Stimulated activated CD4-positive, alpha-beta T cell treated with anti-CD3 and anti-CD28 coated beads, Interleukin-15, amount 100 ng/mL, for 48 hours (primary cell): ENCODE measurements at regions not wholly inside any gene's neighbourhood (a gene's known extent, or its start where the extent isn't known, plus 50 kb on each side); places are given as distances from the start of the nearest gene placed in this dataset.

Experiments
- DNase-seq, 2 donors: peaks; one replicate each; pipeline ENCODE4 v3.0.0-alpha.2; 2020; ENCODE audit warnings: low read depth in 2 of 2

DNA sequence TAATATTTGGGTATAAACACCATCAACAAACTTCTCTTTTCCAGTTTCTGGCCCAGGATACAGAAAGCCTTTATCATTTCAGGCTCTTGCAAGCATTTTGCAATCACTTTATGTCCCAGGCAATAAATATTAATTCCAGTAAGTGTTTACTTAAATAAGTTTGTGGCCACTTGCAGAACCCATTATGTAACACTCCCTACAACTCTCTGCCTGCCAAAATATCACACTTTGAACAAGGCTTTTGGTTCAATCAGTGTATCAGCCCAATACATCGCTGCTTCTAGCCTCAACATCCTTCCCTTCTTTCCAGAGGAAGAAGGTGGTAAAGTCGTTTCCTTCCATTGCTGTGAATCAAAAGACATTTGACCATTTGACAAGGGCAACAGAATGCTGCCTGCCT lies 203.0 kb upstream of the USP25 start:
- DNase-seq: no peak

DNA sequence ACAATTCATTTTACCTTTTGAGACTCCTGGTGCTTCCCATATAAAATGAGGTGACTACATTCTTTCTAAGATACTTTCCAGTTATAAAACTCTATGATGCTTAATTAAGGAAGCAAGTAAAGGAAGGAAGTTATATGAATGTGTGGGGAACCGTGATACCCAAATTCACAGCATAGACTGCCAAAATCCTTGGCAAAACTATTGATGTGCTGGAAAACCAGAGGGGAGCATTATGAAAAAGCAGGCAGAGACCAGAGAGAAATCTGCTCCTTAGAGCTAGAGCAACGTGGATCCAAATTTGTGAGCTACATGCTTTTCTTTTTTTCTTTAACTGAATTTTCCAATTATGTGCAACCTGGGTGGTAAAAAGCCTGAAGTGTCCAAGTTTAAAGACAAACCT lies 201.4 kb upstream of the USP25 start:
- DNase-seq: no peak

DNA sequence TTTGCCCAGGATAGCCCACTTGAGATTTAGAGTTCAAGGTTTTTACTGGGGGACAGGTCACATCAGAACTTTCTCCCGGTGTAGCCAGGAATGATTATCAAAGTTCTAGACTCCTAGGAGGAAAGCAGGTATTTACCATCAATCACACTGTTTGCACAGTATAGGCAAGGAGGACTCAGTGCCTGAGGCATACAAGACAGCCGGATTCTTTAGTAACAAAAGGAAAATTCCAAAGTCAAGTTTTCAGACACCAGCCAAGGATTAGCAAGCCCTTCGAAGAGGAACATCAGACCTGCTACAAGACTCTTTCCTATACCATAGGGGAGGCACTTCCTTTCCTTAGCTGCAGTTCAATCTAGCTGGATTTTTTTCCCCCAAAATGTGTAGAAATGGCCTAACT lies 197.8 kb upstream of the USP25 start:
- DNase-seq: no peak

DNA sequence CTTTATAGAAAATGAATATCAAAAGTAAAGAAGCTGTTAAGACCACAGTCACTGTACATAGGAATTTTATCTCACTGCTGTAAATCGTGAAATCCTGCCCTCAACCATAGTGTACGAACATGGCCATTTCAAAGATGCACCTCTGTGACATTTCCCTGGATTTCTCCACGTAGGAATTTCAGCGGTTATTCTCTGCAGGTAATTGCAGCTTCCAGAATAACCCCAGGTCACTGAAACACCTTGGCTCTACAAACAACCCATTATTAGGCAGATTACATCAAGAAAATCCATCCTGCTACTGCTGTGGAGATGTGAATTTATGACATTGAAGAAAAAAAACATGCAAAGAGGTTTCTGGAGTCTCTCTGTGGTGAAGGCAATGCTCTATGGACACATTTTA lies 196.2 kb upstream of the USP25 start:
- no peak for DNase-seq

DNA sequence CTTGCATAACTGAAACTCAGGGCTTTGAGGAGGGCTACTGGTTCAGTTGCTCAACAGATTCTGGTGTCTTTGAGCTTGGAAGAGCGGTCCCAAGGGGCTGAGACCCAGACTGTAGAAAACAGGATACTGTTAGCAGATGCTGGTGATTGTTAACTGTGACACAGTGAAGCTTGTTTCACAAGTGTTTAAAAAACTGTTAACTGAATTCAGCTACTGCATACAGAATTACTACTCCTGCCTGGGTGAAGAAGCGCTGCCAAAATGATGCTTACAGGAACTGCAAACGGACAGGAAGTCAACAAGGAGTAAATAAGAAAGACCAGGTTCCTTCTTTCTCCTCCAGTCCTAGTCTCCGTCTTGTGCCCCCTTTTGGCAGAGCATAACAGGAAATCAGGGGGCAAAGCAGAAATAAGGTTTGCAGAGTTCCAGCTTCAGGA lies 195.3 kb upstream of the USP25 start:
- DNase-seq: no peak

DNA sequence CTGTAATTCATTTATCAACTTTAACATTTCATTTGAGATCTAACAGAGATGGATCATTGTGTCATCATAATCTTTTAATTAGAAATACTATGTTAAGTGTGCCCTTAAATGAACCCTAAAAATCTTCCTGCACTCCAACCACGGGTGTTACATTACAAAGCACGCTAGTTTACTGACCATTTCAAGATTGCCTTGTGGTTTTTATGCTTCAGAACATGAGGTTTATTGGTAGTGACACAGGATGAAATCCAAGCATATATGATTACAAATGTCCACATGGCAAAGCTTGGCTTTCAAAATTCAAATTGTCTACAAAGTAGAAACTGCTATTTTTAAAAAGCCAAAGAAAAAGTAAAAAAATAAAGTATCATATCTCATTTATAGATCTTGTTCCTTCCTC lies 190.4 kb upstream of the USP25 start:
- DNase-seq: no peak

DNA sequence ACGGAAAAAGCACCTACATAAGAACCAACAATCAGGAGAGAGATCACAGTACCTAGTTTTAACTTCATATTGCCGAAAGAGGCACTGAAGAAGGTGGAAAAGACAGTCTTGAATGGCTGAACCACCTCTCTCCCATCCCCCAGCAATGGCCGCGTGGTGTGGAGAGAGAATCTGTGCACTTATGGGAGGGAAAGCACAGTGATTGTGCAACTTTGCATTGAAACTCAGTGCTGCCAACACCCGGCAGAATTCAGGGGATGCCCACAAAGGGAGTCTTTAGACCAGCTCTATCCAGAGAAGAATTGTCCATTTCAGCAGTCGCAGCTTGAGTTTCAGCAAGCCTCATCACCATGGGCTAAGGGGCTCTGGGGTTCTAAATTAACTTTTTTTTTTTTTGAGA lies 186.3 kb upstream of the USP25 start:
- DNase-seq: no peak

DNA sequence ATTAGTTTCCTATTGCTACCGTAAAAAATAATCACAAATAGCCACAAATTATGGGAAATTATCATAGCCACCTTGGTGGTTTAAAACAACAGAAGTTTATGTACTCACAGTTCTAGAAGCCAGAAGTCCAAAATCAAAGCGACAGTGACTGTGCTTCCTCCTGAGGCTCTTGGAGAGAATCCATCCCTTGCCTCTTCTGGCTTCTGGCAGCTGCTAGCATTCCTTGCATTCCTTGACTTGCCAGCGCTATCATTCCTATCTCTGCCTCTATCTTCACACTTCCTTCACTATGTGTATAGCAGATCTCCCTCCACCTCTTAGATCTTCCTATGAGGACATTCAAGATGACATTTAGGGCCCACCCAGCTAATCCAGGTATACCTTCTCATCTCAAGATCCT lies 180.1 kb upstream of the USP25 start:
- no peak for DNase-seq

DNA sequence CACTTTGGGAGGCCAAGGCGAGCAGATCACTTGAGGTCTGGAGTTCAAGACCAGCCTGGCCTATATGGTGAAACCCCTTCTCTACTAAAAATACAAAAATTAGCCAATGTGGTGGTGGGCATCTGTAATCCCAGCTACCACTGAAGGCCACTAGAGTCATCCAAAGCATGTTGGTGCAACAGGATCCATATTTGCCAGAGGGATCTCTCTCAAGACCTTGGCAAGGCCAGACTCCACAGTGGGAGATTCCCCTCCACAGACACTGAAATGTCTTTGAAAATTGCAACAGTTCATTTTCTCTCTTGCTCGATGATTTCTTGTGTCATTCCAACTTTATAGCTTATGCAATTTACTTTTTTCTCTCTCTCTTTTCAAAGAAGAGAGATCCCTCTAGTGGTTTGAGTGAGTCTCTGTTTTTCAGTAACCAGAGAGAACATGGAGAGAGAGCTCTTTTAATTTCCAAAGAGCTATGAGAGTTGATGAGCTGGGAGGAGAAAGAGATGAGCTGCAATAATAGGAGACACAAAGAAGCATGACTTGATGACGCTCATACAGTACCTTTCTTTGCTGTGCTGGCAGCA lies 176.8 kb upstream of the USP25 start:
- no peak for DNase-seq

DNA sequence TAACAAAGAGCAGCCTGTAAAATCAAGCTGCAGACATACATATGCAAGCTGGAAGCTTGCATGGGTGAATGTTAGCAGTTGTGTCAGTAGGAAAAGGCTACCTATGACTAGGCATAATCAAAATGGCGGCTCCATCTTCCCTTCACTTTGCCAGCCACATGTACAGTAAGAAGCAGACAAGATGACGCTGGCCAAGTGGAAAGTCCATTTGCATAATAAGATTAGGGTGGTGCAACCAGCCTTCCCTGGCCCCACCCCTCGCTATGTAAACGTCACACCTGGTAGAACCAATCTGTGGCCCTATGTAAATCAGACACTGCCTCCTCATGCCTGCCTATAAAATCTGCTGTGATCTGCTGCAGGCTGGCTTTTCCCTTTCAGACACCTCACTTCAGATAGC lies 171.9 kb upstream of the USP25 start:
- no peak for DNase-seq

DNA sequence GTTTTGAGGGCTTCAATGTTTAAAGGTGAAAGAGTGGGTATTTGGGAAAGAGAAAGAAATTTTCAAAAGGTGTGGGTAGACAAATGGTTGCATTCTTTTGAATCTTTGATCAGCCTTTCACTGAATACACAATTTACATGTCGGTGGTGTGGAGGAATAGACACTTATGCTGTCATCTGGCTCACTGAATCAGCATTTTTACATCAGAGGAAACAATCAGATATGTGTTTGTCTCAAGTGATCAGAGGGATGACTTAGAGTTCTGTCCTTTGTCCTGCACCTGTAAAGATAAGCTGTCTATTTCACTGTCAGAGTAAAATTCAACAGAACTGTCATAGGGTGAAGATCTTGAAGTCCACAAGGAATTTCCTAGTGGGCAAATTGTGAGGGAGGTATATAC lies 170.9 kb upstream of the USP25 start:
- no peak for DNase-seq

DNA sequence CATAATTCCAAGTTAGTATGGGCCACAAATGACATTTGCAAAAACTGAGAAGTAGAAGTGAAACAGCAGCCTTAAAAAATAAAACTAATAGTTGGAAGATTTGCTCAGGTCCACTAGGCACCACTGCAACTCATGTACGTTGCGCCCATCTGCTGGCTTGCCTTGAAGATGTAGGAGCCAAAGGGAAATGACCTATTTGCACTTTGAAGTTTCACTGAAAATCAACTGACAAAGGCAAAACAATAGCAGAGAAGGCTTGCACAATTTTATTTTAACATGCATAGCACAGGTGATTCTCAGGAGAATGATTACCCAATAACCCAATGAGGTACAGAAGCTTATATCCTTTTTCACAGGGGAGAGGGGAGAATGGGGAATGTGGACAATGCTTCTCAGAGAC lies 170.1 kb upstream of the USP25 start:
- DNase-seq: no peak

DNA sequence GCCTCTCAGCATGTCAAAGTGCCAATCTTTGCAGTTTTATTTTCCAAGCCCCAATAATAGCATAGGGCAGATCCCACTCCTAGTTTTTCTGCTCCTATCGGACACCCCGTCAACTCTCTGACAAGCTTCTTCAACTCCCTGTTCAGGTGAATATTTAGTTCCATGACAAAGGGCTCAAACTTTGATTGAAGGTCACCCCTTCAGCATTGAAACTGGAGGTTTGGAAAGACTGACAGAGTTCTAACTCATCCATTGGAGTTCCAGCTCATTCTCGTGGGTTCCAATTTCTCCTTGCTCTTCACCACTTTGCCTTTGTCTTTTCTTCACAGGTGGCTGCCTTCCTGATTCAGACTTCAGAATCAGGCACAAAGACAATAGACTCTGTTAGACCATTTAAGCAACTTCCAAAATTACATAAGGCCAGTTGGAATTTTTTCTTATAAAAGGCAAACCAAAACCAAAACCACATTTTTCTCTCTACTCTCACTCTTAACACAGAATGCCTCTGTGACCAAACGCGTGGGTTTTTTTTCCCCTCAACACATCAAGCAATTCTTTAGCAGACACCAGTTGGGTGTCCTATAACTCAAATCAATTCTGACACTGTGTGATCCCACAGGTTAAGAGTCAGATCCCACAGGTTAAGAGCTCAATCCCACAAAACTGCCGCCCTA lies 169.3 kb upstream of the USP25 start:
- DNase-seq: no peak

DNA sequence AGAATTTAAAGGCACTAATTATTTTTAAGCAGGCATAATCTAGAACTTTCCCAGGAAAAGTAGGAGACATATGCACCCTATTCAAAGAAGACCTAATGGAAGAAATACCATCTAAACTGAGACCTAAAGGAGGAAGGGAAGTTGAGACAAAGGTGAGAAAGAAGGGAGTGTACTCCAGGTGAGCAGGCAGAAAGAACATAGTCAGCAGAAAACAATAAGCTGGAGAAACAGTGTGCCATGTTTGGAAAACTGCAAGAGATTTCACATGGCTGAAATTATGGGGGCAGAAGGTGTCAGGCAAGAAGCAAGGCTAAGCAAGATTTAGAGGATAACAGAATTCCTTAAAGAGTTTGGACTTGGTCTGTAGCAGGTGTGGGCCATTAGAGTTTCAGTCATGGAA lies 167.0 kb upstream of the USP25 start:
- no peak for DNase-seq

DNA sequence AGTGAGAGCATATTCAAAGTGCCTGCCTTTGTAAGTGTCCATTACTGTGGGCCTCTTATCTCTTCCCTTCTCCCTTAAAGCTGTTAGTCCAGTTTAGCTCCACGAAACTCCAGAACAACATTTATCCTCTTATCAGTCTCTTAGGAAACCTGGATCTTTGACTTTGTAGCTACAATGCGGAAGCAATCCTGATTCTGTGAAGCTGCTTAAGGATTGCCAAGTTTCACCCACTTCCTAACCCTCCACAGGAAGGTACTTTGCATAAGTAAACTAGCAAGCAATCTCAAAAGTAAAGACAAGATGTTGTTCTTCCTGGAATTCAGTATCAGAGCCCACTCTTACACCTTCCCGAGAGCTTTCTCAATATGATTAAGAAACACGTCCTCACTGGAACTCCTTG lies 164.9 kb upstream of the USP25 start:
- DNase-seq: no peak

DNA sequence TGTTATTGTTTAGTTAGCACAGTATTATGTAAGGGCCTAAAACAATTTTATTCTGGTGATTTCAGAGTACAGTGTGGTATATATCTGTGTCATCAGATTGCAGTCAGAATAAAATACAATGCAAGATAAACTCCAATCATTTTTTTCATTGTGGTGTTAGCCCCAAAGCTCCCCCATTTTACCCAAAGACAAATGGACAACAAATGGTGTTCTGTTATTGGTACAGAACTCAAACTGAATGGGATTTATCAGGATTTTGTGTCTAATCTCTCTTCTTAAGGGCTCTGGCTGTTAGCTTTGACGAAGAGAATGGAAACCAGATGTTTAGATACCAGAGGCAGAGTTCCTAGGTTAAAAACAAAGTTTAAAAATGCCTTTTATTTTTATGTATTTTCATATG lies 163.1 kb upstream of the USP25 start:
- DNase-seq: no peak

DNA sequence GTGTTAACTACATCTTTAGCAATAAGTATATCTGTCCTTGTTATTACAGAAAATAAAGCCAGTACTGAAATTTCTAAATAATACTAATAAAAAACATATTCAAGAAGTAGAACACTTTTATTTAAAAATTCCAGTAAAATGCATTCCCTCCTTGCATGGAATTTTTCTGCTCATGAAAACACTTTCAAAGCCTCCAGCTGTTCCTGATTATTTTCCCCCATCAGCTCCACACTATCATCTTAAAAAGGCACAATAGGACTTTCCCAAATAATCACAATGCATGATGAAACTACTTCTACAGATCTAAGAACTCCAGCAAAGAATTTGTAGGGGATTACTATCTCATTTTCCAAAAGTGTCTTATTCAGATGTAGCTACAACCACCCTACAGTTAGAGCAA lies 162.6 kb upstream of the USP25 start:
- DNase-seq: no peak

DNA sequence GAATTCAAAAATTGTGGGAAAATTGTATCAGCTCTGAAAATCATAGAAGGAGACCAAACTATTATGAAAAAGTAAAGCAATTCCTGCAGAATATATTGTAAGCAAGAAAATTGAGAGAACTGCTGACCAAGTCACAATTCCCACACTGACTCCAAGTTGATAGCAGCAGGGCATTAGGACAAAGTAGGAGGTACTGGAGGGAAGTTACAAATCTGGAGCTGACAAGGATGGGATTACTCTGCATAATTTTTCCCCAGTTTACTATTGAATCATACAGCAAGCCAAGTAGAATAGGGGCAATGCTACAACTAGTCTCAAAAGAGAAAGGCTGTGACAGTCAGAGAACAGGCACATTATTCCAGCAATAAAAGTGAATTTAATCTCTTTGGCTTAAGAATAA lies 161.3 kb upstream of the USP25 start:
- DNase-seq: no peak

DNA sequence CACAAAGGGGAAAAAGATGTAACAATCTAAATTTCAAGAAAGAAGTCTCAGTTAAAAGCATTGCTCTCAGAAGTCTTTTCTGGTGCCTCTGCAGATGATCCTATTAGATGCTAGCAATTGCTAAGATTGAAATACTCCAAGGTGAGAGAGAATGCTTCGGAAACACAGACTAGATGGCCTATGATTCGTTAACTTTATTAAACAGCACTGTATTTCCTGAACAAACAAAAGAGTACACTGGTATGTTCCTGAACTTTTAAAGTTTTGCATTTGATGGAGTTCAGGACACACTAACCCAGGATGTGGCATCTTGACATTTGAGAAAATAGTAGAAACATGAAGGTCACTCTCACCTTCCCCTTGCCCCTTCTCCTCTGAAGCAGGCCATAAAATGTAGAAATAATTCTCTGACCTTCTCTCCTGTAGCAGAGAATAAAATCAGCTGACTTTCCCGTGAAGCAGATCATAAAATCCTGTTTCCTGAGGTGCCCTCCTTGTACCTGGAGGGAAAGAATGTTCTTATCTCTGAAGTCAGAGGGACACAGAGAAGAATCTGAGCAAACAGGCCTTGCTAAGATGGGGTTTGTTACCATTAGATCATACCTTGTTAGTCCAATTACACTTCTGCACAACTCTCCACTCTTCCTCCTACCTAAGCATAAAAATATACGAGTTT lies 142.9 kb upstream of the USP25 start:
- no peak for DNase-seq

DNA sequence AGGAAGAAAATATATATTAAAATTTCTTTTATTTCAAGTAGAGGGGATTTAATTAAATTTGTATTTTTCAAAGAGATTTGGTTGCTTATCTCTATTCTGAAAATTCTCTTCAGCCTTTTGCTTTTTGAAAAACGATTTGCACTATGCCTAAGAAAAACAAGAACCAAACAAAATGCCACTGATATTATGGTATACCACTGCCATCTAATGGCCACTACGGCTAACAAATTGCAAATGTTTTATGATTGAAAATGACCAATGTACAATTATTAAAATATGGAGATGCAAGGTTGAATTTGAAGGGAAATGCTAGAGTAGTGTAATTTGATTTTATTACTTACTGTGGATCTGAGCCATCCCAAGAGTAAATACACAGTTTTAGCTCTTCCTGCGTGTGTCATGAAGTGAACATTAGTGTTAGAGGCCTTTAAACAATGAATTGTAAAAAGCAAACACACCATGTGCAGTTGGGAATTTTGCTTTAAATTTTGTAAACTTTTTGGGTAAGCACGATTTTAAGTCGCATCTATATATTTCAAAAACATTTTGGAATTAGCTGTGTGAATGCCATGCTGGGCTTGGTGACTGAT lies 137.4 kb upstream of the USP25 start:
- no peak for DNase-seq

DNA sequence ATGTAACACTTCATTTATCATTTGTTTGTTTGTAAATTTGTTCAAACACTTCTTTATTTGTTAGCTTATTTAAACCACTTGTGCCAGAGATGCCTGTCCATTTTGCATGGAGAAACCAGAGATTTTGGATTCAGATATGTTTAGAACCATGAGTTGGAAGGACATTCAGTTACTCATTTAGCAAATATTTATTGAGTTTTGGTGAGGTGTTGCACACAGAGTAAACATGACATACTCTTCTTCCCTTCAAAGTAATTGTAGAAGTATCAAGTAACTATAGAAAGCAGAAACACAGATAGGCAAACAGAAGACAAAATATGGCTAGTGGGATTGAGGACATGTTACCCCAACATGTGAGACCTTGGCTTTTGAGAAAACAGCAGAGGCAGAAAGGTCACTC lies 136.8 kb upstream of the USP25 start:
- no peak for DNase-seq

DNA sequence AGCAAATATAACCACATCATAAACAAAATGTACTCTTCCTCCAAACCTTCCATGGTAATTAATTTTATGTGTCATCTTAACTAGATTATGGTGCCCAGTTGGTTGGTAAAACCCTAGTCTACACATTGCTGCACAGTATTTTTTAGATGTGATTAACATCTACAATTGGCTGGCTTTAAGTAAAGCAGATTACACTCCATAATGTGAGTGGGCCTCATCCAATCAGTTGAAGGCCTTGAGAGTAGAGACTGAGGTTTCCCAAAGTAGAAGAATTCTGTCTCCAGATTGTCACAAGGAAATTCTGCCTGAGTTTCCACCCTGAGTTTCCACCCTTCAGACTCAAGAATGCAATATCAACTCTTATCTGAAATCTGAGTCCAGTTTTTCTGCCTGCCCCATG lies 128.4 kb upstream of the USP25 start:
- DNase-seq: no peak

DNA sequence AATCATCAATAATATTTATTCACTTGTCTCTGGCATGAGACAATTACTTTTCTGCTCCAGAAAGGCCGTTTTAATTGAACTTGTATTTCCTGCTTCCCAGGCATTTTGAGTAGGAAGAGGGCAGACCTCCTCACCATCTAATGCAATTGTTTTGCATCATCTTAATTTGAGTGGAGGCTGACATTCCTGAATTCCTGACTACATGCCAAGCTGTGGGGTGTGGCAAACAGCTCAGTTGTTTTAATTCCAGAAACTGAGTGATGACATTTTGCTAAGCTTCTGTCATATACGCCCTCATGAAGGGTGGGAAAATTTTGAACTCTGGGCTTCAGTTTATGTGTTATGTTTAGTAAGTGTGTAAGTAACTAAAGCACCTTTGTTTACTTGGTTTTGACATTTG lies 125.4 kb upstream of the USP25 start:
- DNase-seq: no peak
